HUDEP-2 (cell line): ENCODE measurements at regions not wholly inside any gene's neighbourhood (a gene's known extent, or its start where the extent isn't known, plus 50 kb on each side); places are given as distances from the start of the nearest gene placed in this dataset.
"Not testable (repeated sequence)": the region's sequence is repeated elsewhere in the genome, so short reads cannot be mapped to it uniquely, and the experiment has no call there.

Experiments used
- DNase-seq, 76 experiments: peaks; one replicate each; lab custom pipeline; 2025; ENCODE audit not compliant: unreplicated experiment in 76 of 76; lab: John Stamatoyannopoulos, UW

- no peak for DNase-seq
Observed at GRCh38 chr21:38905328-38905727, 99.6 kb downstream of the ETS2 start.

GRCh38 chr21:38903690-38904139, 98.0 kb downstream of the ETS2 start:
- DNase-seq, result no peak

- DNase-seq, result no peak
Observed at GRCh38 chr21:38902608-38903445, 97.1 kb downstream of the ETS2 start.

- DNase-seq, result no peak
Observed at GRCh38 chr21:38900499-38900898, 94.8 kb downstream of the ETS2 start.

GRCh38 chr21:38899985-38900384, 94.3 kb downstream of the ETS2 start:
- not testable (repeated sequence) for DNase-seq

- DNase-seq, result no peak
Observed at GRCh38 chr21:38899277-38899947, 93.7 kb downstream of the ETS2 start.

- no peak for DNase-seq
Observed at GRCh38 chr21:38898422-38899096, 92.8 kb downstream of the ETS2 start.

GRCh38 chr21:38897532-38898421, 92.0 kb downstream of the ETS2 start:
- no peak for DNase-seq

GRCh38 chr21:38894899-38895298, 89.2 kb downstream of the ETS2 start:
- no peak for DNase-seq

- no peak for DNase-seq
Observed at GRCh38 chr21:38888991-38889561, 83.3 kb downstream of the ETS2 start.

- no peak for DNase-seq
Observed at GRCh38 chr21:38887749-38888148, 82.0 kb downstream of the ETS2 start.

GRCh38 chr21:38887062-38887686, 81.4 kb downstream of the ETS2 start:
- no peak for DNase-seq

- DNase-seq, result no peak
Observed at GRCh38 chr21:38885909-38886308, 80.2 kb downstream of the ETS2 start.

- DNase-seq, result no peak
Observed at GRCh38 chr21:38884440-38884839, 78.7 kb downstream of the ETS2 start.

GRCh38 chr21:38883142-38883541, 77.4 kb downstream of the ETS2 start:
- no peak for DNase-seq

GRCh38 chr21:38881131-38881530, 75.4 kb downstream of the ETS2 start:
- DNase-seq, result no peak

- no peak for DNase-seq
Observed at GRCh38 chr21:38880577-38880966, 74.8 kb downstream of the ETS2 start.

- no peak for DNase-seq
Observed at GRCh38 chr21:38879912-38880576, 74.3 kb downstream of the ETS2 start.
